Kidney (tissue), 13 donors: ENCODE measurements at regions not wholly inside any gene's neighbourhood (a gene's known extent, or its start where the extent isn't known, plus 50 kb on each side); places are given as distances from the start of the nearest gene placed in this dataset.

Experiments
- DNase-seq, 5 donors: peaks; one replicate each; pipeline ENCODE4 v3.0.0-alpha.2; 2013 to 2020
- FAIRE-seq: peaks from 2 replicates; lab custom pipeline; 2012; peaks lifted over from hg19 to GRCh38; lab: Jason Lieb, UNC
- H3K27ac ChIP-seq, 2 donors: one replicate each; pipeline ENCODE4 v1.7.0; 2013; ENCODE audit warnings: low read depth in 2 of 2, low read length in 2 of 2, inconsistent platforms in 1 of 2
- H3K27me3 ChIP-seq: one replicate; pipeline ENCODE4 v1.7.1; 2013; ENCODE audit warnings: low read length, inconsistent platforms; ENCODE audit not compliant: control insufficient read depth, insufficient read depth
- H3K36me3 ChIP-seq, 3 donors: one replicate each; pipeline versions ENCODE4 v1.7.0 to v1.7.1; 2013; ENCODE audit warnings: low read length in 3 of 3, control low read depth in 1 of 3, inconsistent platforms in 1 of 3; ENCODE audit not compliant: insufficient read depth in 3 of 3, control insufficient read depth in 2 of 3
- H3K4me1 ChIP-seq, 3 donors: one replicate each; pipeline versions ENCODE4 v1.7.0 to v1.7.1; 2013; ENCODE audit warnings: low read length in 3 of 3, inconsistent platforms in 1 of 3, low read depth in 1 of 3; ENCODE audit not compliant: control insufficient read depth in 2 of 3, insufficient read depth in 2 of 3
- H3K4me3 ChIP-seq, 3 donors: one replicate each; pipeline versions ENCODE4 v1.7.0 to v1.8.1; 2013; ENCODE audit warnings: low read length in 3 of 3, control low read depth in 1 of 3, inconsistent platforms in 1 of 3
- H3K9ac ChIP-seq, 3 donors: one replicate each; pipeline versions ENCODE4 v1.7.0 to v1.7.1; 2013; ENCODE audit warnings: low read length in 3 of 3, control low read depth in 1 of 3, inconsistent platforms in 1 of 3
- H3K9me3 ChIP-seq, 3 donors: one replicate each; pipeline versions ENCODE4 v1.7.0 to v1.7.1; 2013; ENCODE audit warnings: low read length in 3 of 3, control low read depth in 1 of 3, inconsistent platforms in 1 of 3; ENCODE audit not compliant: control insufficient read depth in 2 of 3, insufficient read depth in 1 of 3
- CTCF ChIP-seq: IDR thresholded peaks from 3 replicates; pipeline ENCODE4 v1.5.1; 2012; ENCODE audit warnings: mild to moderate bottlenecking, moderate library complexity, borderline replicate concordance; ENCODE audit not compliant: insufficient read depth; ENCODE audit errors: extremely low read depth
- intact Hi-C: fragments of 100-400 bp; cut with DNase I; formaldehyde crosslinking; loops from one replicate; pipeline ENCODE4 v1.11.1; 2022
- donor health status: control.
- donor health status: control.
- donor health status: control.
- donor health status: control.
- donor health status: control.
- donor health status: DM: yes; HTN: yes; CAD: no.
- donor health status: Normal renal cell carcinoma (clear cell type).

DNA sequence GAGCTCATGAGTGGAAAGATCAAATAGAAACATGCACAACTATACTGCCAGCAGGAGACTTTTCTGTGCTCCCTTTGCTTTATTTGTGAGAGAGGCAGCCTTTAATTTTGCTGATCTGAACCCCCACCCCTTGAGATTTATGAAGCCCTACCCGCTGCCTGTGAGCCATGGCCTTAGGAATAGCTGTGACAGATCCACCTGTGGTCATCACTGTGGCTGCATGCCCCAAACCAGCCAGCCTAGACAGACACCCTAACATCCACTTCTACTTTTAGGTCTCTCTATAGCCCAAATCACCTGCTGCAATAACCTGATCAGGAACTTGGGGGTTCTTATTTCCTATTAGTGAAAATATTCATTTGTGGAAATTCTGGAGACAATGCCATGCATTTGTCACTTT, 196.2 kb downstream of the C1orf94 start:
- no peak for FAIRE-seq
- intact Hi-C loops: no loop called here
- TF ChIP-seq CTCF: no peak

GRCh38 chr1:34373912-34374311, 197.2 kb downstream of the C1orf94 start:
- TF ChIP-seq CTCF: no peak
- H3K27me3 ChIP-seq: no peaks in the 10 kb centered on the region
- no peak for DNase-seq
- intact Hi-C loops: no loop called here
- FAIRE-seq: no peak
- H3K9ac ChIP-seq: no peak overlapping the region
- H3K4me1 ChIP-seq: no peaks in the 10 kb centered on the region
- no peaks in the 10 kb centered on the region for H3K36me3 ChIP-seq
- H3K27ac ChIP-seq: no peak overlapping the region
- no peaks in the 10 kb centered on the region for H3K9me3 ChIP-seq
- H3K4me3 ChIP-seq: no peak overlapping the region

More for the DNA sequence above, 196.2 kb downstream of the C1orf94 start:
- no peak for DNase-seq
- Histone ChIP-seq H3K9ac (no peak overlapping the region), H3K4me3 (no peak overlapping the region), H3K36me3 (no peaks in the 10 kb centered on the region), H3K27ac (no peak overlapping the region), H3K27me3 (no peaks in the 10 kb centered on the region), H3K4me1 (no peaks in the 10 kb centered on the region), H3K9me3 (no peaks in the 10 kb centered on the region)

DNA sequence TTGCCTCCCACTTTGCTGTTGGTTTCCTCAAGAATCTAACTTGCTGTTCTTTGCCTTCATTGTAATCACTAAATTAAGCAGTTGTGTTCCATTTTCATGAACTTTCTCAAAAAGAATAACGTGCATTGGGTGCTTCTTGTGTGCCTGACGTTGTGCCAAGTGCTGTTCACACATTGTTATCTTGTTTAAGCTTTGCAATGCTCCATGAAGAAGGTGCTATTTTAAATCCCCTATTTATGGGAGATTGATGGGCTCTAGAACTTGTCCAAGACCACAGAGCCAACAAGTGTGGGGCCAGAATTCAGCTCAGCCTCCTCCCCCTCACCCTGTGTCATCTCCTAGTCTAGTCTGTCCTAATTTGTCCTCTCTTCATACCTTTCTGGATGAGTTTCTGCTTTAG, 199.8 kb downstream of the C1orf94 start:
- H3K36me3 ChIP-seq: no peaks in the 10 kb centered on the region
- FAIRE-seq (no peak), DNase-seq (no peak)
- no peaks in the 10 kb centered on the region for H3K4me1 ChIP-seq
- no peaks in the 10 kb centered on the region for H3K9me3 ChIP-seq
- H3K4me3 ChIP-seq: no peak overlapping the region
- no peak overlapping the region for H3K27ac ChIP-seq
- H3K9ac ChIP-seq: no peak overlapping the region
- no peaks in the 10 kb centered on the region for H3K27me3 ChIP-seq
- no peak for TF ChIP-seq CTCF
- intact Hi-C loops: no loop called here

DNA sequence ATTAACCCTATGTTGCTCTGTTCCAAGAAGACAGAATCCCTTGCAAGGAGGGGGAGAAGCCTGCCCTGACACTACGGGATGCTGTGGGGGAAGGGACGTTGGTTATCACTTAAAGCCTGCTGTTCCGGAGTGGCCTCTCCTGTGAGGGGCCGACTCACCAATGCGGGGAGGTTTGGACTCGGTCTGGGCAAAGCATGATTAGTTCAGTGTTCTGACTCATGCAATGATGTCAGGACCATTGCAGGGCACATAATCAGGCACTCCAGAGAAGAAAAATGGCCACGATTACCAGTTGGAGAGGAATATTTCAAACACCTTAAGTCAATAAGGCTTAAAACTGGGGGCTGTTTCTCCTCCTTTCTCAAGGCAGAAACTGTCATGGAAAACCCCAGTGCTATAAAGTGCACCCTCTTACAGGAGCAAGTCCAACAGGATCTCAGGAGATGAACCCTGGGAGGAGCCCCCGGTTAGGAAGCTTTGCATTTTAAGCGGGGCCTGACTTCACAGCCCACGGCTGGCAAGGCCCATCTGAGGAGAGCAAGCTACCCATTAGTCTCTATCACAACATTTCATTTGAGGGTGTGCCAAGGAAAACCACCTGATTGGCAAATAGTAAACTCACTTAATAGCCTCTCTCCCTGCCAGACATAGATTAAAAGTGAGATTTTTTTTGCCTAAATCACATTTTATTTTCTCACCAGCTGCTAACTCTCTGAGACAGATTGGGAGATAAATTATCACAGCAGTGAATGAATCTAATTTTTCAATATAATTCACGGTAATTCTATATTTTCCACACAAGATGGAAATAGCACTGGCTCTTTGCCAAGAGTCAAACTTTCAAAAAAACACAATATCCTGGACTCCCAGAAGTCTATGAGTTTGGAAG, 202.5 kb downstream of the C1orf94 start:
- H3K9me3 ChIP-seq: no peaks in the 10 kb centered on the region
- TF ChIP-seq CTCF: no peak
- H3K4me1 ChIP-seq: no peaks in the 10 kb centered on the region
- FAIRE-seq: no peak
- no peaks in the 10 kb centered on the region for H3K27me3 ChIP-seq
- no peak overlapping the region for H3K4me3 ChIP-seq
- H3K36me3 ChIP-seq: no peaks in the 10 kb centered on the region
- H3K27ac ChIP-seq: no peak overlapping the region
- DNase-seq: no peak
- intact Hi-C loops: no loop called here
- H3K9ac ChIP-seq: no peak overlapping the region
